Activated T-cell treated with anti-CD3 and anti-CD28 coated beads, Interleukin-2, amount 50 U/mL, for 72 hours (primary cell): ENCODE measurements at regions not wholly inside any gene's neighbourhood (a gene's known extent, or its start where the extent isn't known, plus 50 kb on each side); places are given as distances from the start of the nearest gene placed in this dataset.

Experiments used
- ATAC-seq, 2 donors: fragments of 150-1000 bp; cut with Tn5 transposase; replicated peaks in 1 of 2; 2 replicates each; pipeline ENCODE4 v1.10.0; 2021; ENCODE audit warnings: moderate library complexity in 2 of 2, mild to moderate bottlenecking in 1 of 2
- DNase-seq, 2 donors: peaks; one replicate each; pipeline ENCODE4 v3.0.0; 2021 to 2022; ENCODE audit warnings: mixed read lengths in 1 of 2
- H3K27ac Mint-ChIP-seq: one replicate; pipeline ENCODE4 v1.8.0; 2022; ENCODE audit warnings: mild to moderate bottlenecking, moderate library complexity, mixed read lengths
- H3K27me3 Mint-ChIP-seq: one replicate; pipeline ENCODE4 v1.8.0; 2022; ENCODE audit warnings: low read depth, mixed read lengths
- H3K36me3 Mint-ChIP-seq, 2 donors: one replicate each; pipeline ENCODE4 v1.8.0; 2022; ENCODE audit warnings: mixed read lengths in 2 of 2, mild to moderate bottlenecking in 1 of 2; ENCODE audit not compliant: insufficient read depth in 2 of 2
- H3K4me1 Mint-ChIP-seq: one replicate; pipeline ENCODE4 v1.8.0; 2022; ENCODE audit warnings: low read depth, mixed read lengths
- H3K4me3 Mint-ChIP-seq, 2 donors: one replicate each; pipeline ENCODE4 v1.8.0; 2022; ENCODE audit warnings: mild to moderate bottlenecking in 2 of 2, mixed read lengths in 2 of 2, moderate library complexity in 2 of 2
- H3K9me3 Mint-ChIP-seq, 2 donors: one replicate each; pipeline ENCODE4 v1.8.0; 2022; ENCODE audit warnings: mixed read lengths in 2 of 2

GRCh38 chr11:127996825-127997224 is 590.5 kb downstream of the ETS1 start:
- no peaks in the 10 kb centered on the region for H3K27me3 Mint-ChIP-seq
- no peak overlapping the region for H3K27ac Mint-ChIP-seq
- DNase-seq (no peak), ATAC-seq (no peak)
- no peaks in the 10 kb centered on the region for H3K4me1 Mint-ChIP-seq
- no peak overlapping the region for H3K4me3 Mint-ChIP-seq
- H3K36me3 Mint-ChIP-seq = no peaks in the 10 kb centered on the region
- no peaks in the 10 kb centered on the region for H3K9me3 Mint-ChIP-seq

DNA sequence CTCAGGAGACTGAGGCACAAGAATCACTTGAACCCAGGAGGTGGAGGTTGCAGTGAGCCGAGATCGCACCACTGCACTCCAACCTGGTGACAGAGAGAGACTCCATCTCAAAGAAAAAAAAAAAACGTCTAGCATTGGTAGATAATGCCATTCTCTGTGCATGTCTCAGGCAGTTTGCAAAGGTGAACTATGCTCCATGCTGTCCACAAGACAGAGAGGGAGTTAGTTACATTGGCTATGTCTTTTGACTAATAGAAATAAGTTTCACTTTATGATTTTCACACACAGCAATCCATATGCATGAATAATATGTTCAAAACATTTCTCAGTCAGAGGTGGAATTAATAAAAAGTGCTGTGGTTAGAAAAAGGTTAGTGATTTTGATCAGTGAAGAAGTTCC is 591.4 kb downstream of the ETS1 start:
- H3K36me3 Mint-ChIP-seq = no peaks in the 10 kb centered on the region
- H3K4me1 Mint-ChIP-seq = no peaks in the 10 kb centered on the region
- H3K4me3 Mint-ChIP-seq = no peak overlapping the region
- no peaks in the 10 kb centered on the region for H3K9me3 Mint-ChIP-seq
- DNase-seq (no peak), ATAC-seq (no peak)
- H3K27ac Mint-ChIP-seq = no peak overlapping the region
- H3K27me3 Mint-ChIP-seq = no peaks in the 10 kb centered on the region

GRCh38 chr11:127994736-127995135 is 592.6 kb downstream of the ETS1 start:
- Mint-ChIP-seq H3K36me3 (no peaks in the 10 kb centered on the region), H3K4me1 (no peaks in the 10 kb centered on the region), H3K9me3 (no peaks in the 10 kb centered on the region), H3K27ac (no peak overlapping the region), H3K27me3 (no peaks in the 10 kb centered on the region), H3K4me3 (no peak overlapping the region)
- DNase-seq (no peak), ATAC-seq (no peak)

DNA sequence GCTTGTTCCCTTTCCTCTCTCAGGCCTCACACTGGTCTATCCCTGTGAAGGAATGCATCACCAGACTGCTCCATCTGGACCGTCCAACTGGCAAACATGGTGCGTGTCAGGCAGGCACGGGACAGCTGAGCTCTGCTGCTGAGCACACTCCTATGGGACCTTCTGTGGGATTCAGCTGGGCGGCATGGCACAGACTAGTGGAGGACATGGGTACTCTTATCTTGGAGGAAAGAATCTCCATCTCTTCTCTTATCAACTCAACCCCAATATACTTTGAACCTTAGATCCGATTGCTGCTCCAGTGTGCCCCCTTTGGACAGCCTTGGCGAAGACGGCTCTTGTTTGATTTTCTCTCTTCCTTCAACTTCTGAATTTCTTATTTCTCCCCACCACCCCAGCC is 593.6 kb downstream of the ETS1 start:
- Mint-ChIP-seq H3K27ac (no peak overlapping the region), H3K36me3 (no peaks in the 10 kb centered on the region), H3K9me3 (no peaks in the 10 kb centered on the region), H3K4me1 (no peaks in the 10 kb centered on the region), H3K27me3 (no peaks in the 10 kb centered on the region), H3K4me3 (no peak overlapping the region)
- DNase-seq = no peak
- no peak for ATAC-seq

GRCh38 chr11:127993281-127993680 is 594.1 kb downstream of the ETS1 start:
- DNase-seq (no peak), ATAC-seq (no peak)
- no peaks in the 10 kb centered on the region for H3K4me1 Mint-ChIP-seq
- H3K36me3 Mint-ChIP-seq = no peaks in the 10 kb centered on the region
- H3K9me3 Mint-ChIP-seq = no peaks in the 10 kb centered on the region
- no peak overlapping the region for H3K27ac Mint-ChIP-seq
- H3K4me3 Mint-ChIP-seq = no peak overlapping the region
- H3K27me3 Mint-ChIP-seq = no peaks in the 10 kb centered on the region

GRCh38 chr11:127986073-127986472 is 601.3 kb downstream of the ETS1 start:
- no peaks in the 10 kb centered on the region for H3K4me1 Mint-ChIP-seq
- peaks cover 1 to 2% of the 10 kb centered on the region in 2 donors for H3K9me3 Mint-ChIP-seq
- DNase-seq = no peak
- H3K27ac Mint-ChIP-seq = no peak overlapping the region
- peaks cover 6% of the 10 kb centered on the region for H3K27me3 Mint-ChIP-seq
- no peak overlapping the region for H3K4me3 Mint-ChIP-seq
- no peak for ATAC-seq
- peaks cover 0 to 3% of the 10 kb centered on the region in 2 donors for H3K36me3 Mint-ChIP-seq

- peaks cover 24% of the 10 kb centered on the region for H3K27me3 Mint-ChIP-seq
- ATAC-seq = no peak
- no peak for DNase-seq
- peaks cover 3 to 4% of the 10 kb centered on the region in 2 donors for H3K9me3 Mint-ChIP-seq
- no peak overlapping the region for H3K27ac Mint-ChIP-seq
- H3K36me3 Mint-ChIP-seq = peaks cover 0 to 2% of the 10 kb centered on the region in 2 donors
- no peak overlapping the region for H3K4me3 Mint-ChIP-seq
- no peaks in the 10 kb centered on the region for H3K4me1 Mint-ChIP-seq
Measured at GRCh38 chr11:127972816-127973215, 614.5 kb downstream of the ETS1 start.

GRCh38 chr11:127971448-127971847 is 615.9 kb downstream of the ETS1 start:
- Mint-ChIP-seq H3K36me3 (no peaks in the 10 kb centered on the region), H3K4me3 (no peak overlapping the region), H3K9me3 (peaks cover 0 to 2% of the 10 kb centered on the region in 2 donors), H3K27ac (no peak overlapping the region), H3K27me3 (peaks cover 29% of the 10 kb centered on the region), H3K4me1 (no peaks in the 10 kb centered on the region)
- DNase-seq = no peak
- no peak for ATAC-seq

GRCh38 chr11:127966821-127967220 is 620.5 kb downstream of the ETS1 start:
- H3K4me1 Mint-ChIP-seq = no peaks in the 10 kb centered on the region
- no peak overlapping the region for H3K4me3 Mint-ChIP-seq
- H3K9me3 Mint-ChIP-seq = no peaks in the 10 kb centered on the region
- H3K27ac Mint-ChIP-seq = no peak overlapping the region
- DNase-seq = no peak
- ATAC-seq = no peak
- peaks cover 21% of the 10 kb centered on the region for H3K27me3 Mint-ChIP-seq
- H3K36me3 Mint-ChIP-seq = no peaks in the 10 kb centered on the region

- Mint-ChIP-seq H3K36me3 (no peaks in the 10 kb centered on the region), H3K27me3 (peaks cover 21% of the 10 kb centered on the region), H3K27ac (no peak overlapping the region), H3K4me3 (no peak overlapping the region), H3K4me1 (no peaks in the 10 kb centered on the region), H3K9me3 (no peaks in the 10 kb centered on the region)
- DNase-seq (no peak), ATAC-seq (no peak)
Measured at GRCh38 chr11:127965939-127966668, 621.3 kb downstream of the ETS1 start.

- no peaks in the 10 kb centered on the region for H3K4me1 Mint-ChIP-seq
- no peak overlapping the region for H3K4me3 Mint-ChIP-seq
- ATAC-seq (no peak), DNase-seq (no peak)
- H3K9me3 Mint-ChIP-seq = no peaks in the 10 kb centered on the region
- H3K27me3 Mint-ChIP-seq = peaks cover 10% of the 10 kb centered on the region
- no peaks in the 10 kb centered on the region for H3K36me3 Mint-ChIP-seq
- H3K27ac Mint-ChIP-seq = no peak overlapping the region
Measured at GRCh38 chr11:127962416-127962815, 624.9 kb downstream of the ETS1 start.

DNA sequence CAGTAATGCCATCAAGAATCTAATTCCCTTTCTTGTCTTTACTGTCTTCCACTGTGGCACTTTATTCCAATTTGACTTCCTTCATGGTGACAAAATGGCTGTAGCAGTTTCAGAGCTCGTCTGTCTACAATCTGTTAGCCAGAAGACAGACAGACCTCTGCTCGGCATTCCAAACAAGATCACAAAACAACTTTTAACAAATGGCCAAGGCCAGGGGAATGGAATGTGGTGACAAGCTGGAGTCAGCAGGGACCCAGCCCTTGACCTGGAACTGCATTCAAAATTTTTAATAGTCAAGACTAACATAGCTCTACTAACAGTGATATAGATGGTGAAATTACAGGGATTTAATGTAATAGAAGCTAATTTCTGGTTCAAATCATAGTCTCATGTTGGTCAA is 637.2 kb downstream of the ETS1 start:
- no peaks in the 10 kb centered on the region for H3K4me1 Mint-ChIP-seq
- H3K4me3 Mint-ChIP-seq = no peak overlapping the region
- DNase-seq (no peak), ATAC-seq (no peak)
- peaks cover 36% of the 10 kb centered on the region for H3K27me3 Mint-ChIP-seq
- peaks cover 0 to 4% of the 10 kb centered on the region in 2 donors for H3K9me3 Mint-ChIP-seq
- H3K27ac Mint-ChIP-seq = no peak overlapping the region
- no peaks in the 10 kb centered on the region for H3K36me3 Mint-ChIP-seq

DNA sequence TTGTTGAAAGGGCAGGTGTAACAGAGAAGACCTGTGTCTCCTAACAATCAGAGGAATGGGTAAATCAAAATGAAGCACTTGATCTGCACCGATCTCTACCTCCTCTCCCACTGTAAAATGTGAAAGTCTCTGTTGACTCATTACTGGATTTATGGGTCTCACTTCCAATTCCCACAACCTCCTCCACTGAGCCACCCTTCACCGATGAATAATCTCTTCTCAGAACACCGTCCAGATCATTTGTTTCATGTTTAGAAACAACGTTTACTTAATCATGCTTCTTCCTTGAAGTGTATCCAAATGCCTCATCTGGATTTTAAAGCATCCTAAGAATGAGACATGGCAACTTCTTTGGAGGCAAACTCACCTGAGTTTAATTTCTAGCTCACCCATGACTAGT is 643.6 kb downstream of the ETS1 start:
- Mint-ChIP-seq H3K4me3 (peak overlapping the region; percentile 12 to 56), H3K27ac (peak overlapping the region; percentile 3), H3K9me3 (peaks cover 0 to 2% of the 10 kb centered on the region in 2 donors), H3K27me3 (peaks cover 51% of the 10 kb centered on the region), H3K36me3 (peaks cover 1 to 3% of the 10 kb centered on the region in 2 donors), H3K4me1 (peaks cover 17% of the 10 kb centered on the region)
- peak; percentile 83 to 87 for ATAC-seq
- peak; percentile 12 to 24 for DNase-seq

GRCh38 chr11:127943152-127943551 is 644.2 kb downstream of the ETS1 start:
- DNase-seq (peak; percentile 10 to 15), ATAC-seq (peak; percentile 57 to 80)
- Mint-ChIP-seq H3K9me3 (peaks cover 0 to 2% of the 10 kb centered on the region in 2 donors), H3K4me3 (peak overlapping the region; percentile 12 to 56), H3K27ac (peak overlapping the region; percentile 3), H3K27me3 (peaks cover 45% of the 10 kb centered on the region), H3K36me3 (peaks cover 1 to 3% of the 10 kb centered on the region in 2 donors), H3K4me1 (peaks cover 17% of the 10 kb centered on the region)
